BJ (cell line): ENCODE measurements at regions not wholly inside any gene's neighbourhood (a gene's known extent, or its start where the extent isn't known, plus 50 kb on each side); places are given as distances from the start of the nearest gene placed in this dataset.

Experiments
- CTCF ChIA-PET: fragments of 350-600 bp; formaldehyde crosslinking; extraction: SDS; loops from one replicate; lab custom pipeline; 2021; ENCODE audit warnings: antibody characterized with exemption, inconsistent platforms; lab: Yijun Ruan, JAX
- POLR2A ChIA-PET: fragments of 300-600 bp; sonication (Branson Sonifier 250); formaldehyde crosslinking; extraction: SDS; loops from one replicate; lab custom pipeline; 2021; ENCODE audit warnings: antibody characterized with exemption; lab: Charles Lee
- DNase-seq: peaks from one replicate; pipeline ENCODE4 v3.0.0-alpha.2; 2011; ENCODE audit warnings: low read depth
- H3K27me3 ChIP-seq: 2 replicates; pipeline ENCODE4 v1.6.0; 2011; ENCODE audit warnings: low read length; ENCODE audit not compliant: control insufficient read depth, insufficient read depth
- H3K36me3 ChIP-seq: 2 replicates; pipeline ENCODE4 v1.5.1; 2011; ENCODE audit warnings: low read length; ENCODE audit not compliant: control insufficient read depth, insufficient read depth
- H3K4me3 ChIP-seq: 2 replicates; pipeline ENCODE4 v1.5.1; 2011; ENCODE audit warnings: low read depth, mild to moderate bottlenecking, control low read depth, low read length
- TF ChIP-seq, protein P1 (sequence below): IDR thresholded peaks from 2 replicates; pipeline ENCODE4 v1.5.1; 2011; ENCODE audit warnings: low read depth, mild to moderate bottlenecking, control low read depth, inconsistent platforms, low read length, moderate library complexity; ENCODE audit not compliant: insufficient read depth

DNA sequence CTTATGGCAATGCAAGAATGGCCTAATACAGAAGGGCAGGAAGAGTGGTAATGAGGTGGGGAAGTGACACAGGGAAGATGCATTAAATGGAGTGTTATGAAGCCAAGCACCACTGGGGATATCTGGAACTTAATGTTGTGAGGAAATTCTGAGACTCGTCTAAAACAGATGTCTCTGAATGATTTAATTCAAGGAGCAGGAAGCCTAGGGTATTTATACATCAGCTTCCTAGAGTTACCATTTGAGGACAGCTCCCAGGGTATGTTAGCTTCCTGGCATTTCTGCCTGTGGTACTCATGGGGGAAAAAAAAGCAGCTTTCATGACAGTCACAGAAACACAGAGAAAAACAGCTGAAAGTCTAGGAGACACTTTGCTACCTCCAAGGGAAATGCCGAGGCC, 989.5 kb downstream of the CBLN2 start:
- DNase-seq, result no peak
- TF ChIP-seq, protein P1, sequence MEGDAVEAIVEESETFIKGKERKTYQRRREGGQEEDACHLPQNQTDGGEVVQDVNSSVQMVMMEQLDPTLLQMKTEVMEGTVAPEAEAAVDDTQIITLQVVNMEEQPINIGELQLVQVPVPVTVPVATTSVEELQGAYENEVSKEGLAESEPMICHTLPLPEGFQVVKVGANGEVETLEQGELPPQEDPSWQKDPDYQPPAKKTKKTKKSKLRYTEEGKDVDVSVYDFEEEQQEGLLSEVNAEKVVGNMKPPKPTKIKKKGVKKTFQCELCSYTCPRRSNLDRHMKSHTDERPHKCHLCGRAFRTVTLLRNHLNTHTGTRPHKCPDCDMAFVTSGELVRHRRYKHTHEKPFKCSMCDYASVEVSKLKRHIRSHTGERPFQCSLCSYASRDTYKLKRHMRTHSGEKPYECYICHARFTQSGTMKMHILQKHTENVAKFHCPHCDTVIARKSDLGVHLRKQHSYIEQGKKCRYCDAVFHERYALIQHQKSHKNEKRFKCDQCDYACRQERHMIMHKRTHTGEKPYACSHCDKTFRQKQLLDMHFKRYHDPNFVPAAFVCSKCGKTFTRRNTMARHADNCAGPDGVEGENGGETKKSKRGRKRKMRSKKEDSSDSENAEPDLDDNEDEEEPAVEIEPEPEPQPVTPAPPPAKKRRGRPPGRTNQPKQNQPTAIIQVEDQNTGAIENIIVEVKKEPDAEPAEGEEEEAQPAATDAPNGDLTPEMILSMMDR, result no peak
- POLR2A ChIA-PET, result no interaction called here
- Histone ChIP-seq H3K27me3 (no peaks in the 10 kb centered on the region), H3K36me3 (no peaks in the 10 kb centered on the region), H3K4me3 (no peak overlapping the region)
- CTCF ChIA-PET, result interaction anchor here (0.9 kb wide), 1 partner anchor 13 kb away, joined by 3 read pairs; no protein-coding TSS in a partner anchor

DNA sequence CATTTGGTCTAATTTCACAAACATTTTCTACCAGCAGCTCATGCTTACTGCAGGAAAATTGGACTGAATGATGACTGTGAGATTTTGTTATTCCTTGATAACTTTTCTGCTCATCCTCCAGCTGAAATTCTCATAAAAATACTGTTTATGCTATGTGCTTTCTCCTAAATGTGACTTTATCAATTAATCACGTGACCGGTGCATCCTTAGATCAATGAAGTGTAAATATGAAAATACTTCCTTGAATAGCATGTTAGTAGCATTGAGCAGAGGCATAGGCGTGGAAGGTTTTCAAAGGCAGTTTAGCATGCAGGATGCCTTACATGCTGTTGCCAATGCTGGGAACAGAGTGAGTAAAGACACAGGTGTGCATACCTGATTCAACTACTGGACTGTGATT, 1002.5 kb downstream of the CBLN2 start:
- CTCF ChIA-PET, result no interaction called here
- Histone ChIP-seq H3K4me3 (no peak overlapping the region), H3K36me3 (no peaks in the 10 kb centered on the region), H3K27me3 (no peaks in the 10 kb centered on the region)
- POLR2A ChIA-PET, result no interaction called here
- TF ChIP-seq, protein P1, result no peak
- no peak for DNase-seq

DNA sequence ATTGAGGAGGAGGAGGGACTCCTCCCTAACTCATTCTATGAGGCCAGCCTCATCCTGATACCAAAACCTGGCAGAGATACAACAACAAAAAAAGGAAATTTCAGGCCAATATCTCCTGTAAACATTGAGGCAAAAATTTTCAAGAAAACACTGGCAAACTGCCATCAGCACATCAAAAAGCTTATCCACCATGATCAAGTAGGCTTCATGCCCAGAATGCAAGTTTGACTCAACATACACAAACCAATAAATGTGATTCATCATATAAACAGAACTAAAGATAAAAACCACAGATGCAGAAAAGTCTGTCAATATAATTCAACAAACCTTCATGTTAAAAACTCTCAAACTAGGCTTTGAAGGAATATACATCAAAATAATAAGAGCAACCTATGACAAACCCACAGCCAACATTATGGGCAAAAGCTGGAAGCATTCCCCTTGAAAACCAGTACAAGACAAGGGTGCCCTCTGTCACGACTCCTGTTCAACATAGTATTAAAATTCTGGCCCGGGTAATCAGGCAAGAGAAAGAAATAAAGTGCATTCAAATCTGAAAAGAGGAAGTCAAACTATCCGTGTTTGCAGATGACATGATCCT, 1014.3 kb downstream of the CBLN2 start:
- ChIA-PET POLR2A (no interaction called here), CTCF (no interaction called here)
- DNase-seq, result no peak
- TF ChIP-seq, protein P1, result no peak
- H3K36me3 ChIP-seq, result no peaks in the 10 kb centered on the region
- no peaks in the 10 kb centered on the region for H3K27me3 ChIP-seq
- no peak overlapping the region for H3K4me3 ChIP-seq

DNA sequence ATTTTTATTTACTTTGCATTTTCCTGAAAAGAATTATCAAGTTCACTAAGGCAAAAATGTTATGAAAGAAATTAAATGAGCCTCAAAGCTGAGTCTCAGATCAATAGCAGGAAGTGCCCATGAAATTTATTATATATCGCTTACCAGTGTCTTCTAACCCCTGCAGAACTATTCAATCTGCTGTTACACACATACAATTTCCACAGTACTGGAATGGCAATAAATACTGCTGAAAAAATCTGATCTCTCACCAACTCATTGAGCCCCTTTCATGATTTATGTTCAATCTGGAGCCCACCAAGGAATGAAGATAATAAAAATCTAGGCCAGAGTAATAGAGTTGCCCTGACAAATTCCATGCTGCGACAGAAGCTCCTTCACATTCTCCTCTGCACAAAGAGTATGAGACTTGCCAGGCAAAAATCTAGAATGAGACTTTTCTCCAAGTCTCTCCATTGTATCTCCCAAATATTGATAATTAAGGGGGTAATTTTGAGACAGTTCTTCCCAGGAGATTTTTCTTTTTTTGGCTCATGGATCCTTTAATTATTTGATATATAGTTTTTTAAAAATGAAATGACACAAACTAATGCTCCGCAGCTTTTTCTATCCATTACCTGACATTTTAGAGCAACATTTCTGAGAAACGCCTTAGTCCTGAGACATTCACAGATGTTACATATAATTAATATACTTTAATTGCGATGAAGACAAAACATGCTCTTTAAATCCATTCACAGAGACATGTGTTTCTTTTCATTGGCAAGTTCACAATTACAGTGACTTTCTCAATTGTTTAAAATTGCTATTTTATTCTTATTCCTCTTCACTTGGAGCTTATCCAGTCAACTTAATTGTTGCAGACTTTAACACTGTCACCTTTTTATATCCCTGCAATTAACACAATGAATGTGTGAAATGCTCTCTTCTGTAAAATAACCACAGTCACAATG, 1020.4 kb downstream of the CBLN2 start:
- Histone ChIP-seq H3K4me3 (no peak overlapping the region), H3K27me3 (no peaks in the 10 kb centered on the region), H3K36me3 (no peaks in the 10 kb centered on the region)
- DNase-seq, result no peak
- TF ChIP-seq, protein P1, result no peak
- ChIA-PET CTCF (interaction anchor here (0.9 kb wide), 1 partner anchor 13 kb away, joined by 3 read pairs; no protein-coding TSS in a partner anchor), POLR2A (no interaction called here)

DNA sequence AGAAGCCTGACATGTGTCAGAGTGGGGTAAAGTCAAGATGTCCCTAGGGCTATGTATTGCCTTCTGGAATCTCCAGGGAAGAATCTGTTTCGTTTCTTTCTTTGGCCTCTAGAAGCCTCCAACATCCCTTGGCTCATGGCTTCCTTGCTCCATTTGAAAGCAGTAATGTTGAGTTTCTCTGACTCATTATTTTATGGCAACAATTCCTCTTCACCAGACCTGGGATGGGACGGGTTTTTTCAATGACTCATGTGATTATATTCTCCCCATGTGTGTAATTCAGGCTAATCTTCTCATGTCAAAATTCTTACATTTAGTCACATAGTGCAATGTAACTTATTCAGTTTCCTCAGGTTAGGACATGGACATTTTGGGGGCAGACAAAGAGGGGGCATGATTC, 1038.6 kb downstream of the CBLN2 start:
- POLR2A ChIA-PET, result no interaction called here
- CTCF ChIA-PET, result no interaction called here
- no peak overlapping the region for H3K4me3 ChIP-seq
- H3K36me3 ChIP-seq, result no peaks in the 10 kb centered on the region
- no peaks in the 10 kb centered on the region for H3K27me3 ChIP-seq
- DNase-seq, result no peak
- TF ChIP-seq, protein P1, result no peak
